IMR-90 (cell line): ENCODE measurements at regions not wholly inside any gene's neighbourhood (a gene's known extent, or its start where the extent isn't known, plus 50 kb on each side); places are given as distances from the start of the nearest gene placed in this dataset.

Source experiments
- ATAC-seq: fragments of 200-7000 bp; cut with Tn5 transposase; 2 replicates; pipeline ENCODE4 v1.9.1; 2020; ENCODE audit warnings: low read depth, mild to moderate bottlenecking, moderate library complexity
- BruUV-seq: library from RNA; stranded (reverse); fragments of 400-500 nt; replicated peaks from 2 replicates; lab custom pipeline; 2021; lab: Mats Ljungman, UMichigan
- CTCF ChIA-PET: fragments of 300-600 bp; formaldehyde crosslinking; extraction: SDS; loops from one replicate; lab custom pipeline; 2021; ENCODE audit warnings: antibody characterized with exemption; lab: Yijun Ruan, JAX
- POLR2A ChIA-PET: fragments of 300-600 bp; sonication (Branson Sonifier 250); formaldehyde crosslinking; loops from one replicate; lab custom pipeline; 2022; ENCODE audit warnings: antibody characterized with exemption; ENCODE audit not compliant: unreplicated experiment; lab: Charles Lee
- DNase-seq: peaks from one replicate; pipeline ENCODE4 v3.0.0; 2013
- H2AFZ ChIP-seq: replicated peaks from 2 replicates; pipeline ENCODE3; 2013; ENCODE audit warnings: low read length, mild to moderate bottlenecking; ENCODE audit not compliant: poor library complexity
- H2AK5ac ChIP-seq: 2 replicates; pipeline ENCODE4 v1.6.1; 2013; ENCODE audit warnings: low read depth, low read length, inconsistent platforms
- H2AK9ac ChIP-seq: replicated peaks from 2 replicates; pipeline ENCODE3; 2013; ENCODE audit warnings: mild to moderate bottlenecking, low read depth, low read length, moderate library complexity; ENCODE audit not compliant: poor library complexity
- H2BK120ac ChIP-seq: 2 replicates; pipeline ENCODE4 v1.6.1; 2013; ENCODE audit warnings: low read depth, low read length, inconsistent platforms
- H2BK15ac ChIP-seq: 3 replicates; pipeline ENCODE4 v1.6.1; 2013; ENCODE audit warnings: low read depth, low read length, inconsistent platforms
- H2BK20ac ChIP-seq: 2 replicates; pipeline ENCODE4 v1.6.1; 2013; ENCODE audit warnings: low read depth, mild to moderate bottlenecking, inconsistent platforms, low read length, moderate library complexity
- H2BK5ac ChIP-seq: 2 replicates; pipeline ENCODE4 v1.6.1; 2013; ENCODE audit warnings: mild to moderate bottlenecking, low read depth, low read length, inconsistent platforms; ENCODE audit not compliant: poor library complexity, severe bottlenecking
- H3K14ac ChIP-seq: replicated peaks from 2 replicates; pipeline ENCODE4 v1.6.1; 2013; ENCODE audit warnings: low read depth, low read length, inconsistent platforms
- H3K18ac ChIP-seq: 2 replicates; pipeline ENCODE4 v1.6.1; 2013; ENCODE audit warnings: low read depth, low read length, control low read depth
- H3K23ac ChIP-seq: 2 replicates; pipeline ENCODE4 v1.6.1; 2013; ENCODE audit warnings: low read depth, low read length, inconsistent platforms
- H3K27ac ChIP-seq: 2 replicates; pipeline ENCODE4 v1.5.1; 2013; ENCODE audit warnings: mild to moderate bottlenecking, control low read depth, low read length; ENCODE audit not compliant: insufficient read depth
- H3K27me3 ChIP-seq: 2 replicates; pipeline ENCODE4 v1.6.1; 2013; ENCODE audit warnings: low read length; ENCODE audit not compliant: control insufficient read depth, insufficient read depth
- H3K36me3 ChIP-seq: 2 replicates; pipeline ENCODE4 v1.6.1; 2013; ENCODE audit warnings: low read length, mixed read lengths; ENCODE audit not compliant: control insufficient read depth, insufficient read depth
- H3K4ac ChIP-seq: 2 replicates; pipeline ENCODE4 v1.6.1; 2013; ENCODE audit warnings: low read depth, low read length, inconsistent platforms
- H3K4me1 ChIP-seq: 2 replicates; pipeline ENCODE4 v1.6.1; 2013; ENCODE audit warnings: low read length, mixed read lengths; ENCODE audit not compliant: control insufficient read depth, insufficient read depth
- H3K4me2 ChIP-seq: 2 replicates; pipeline ENCODE4 v1.6.1; 2013; ENCODE audit warnings: low read depth, mild to moderate bottlenecking, control low read depth, low read length, moderate library complexity
- H3K4me3 ChIP-seq: 2 replicates; pipeline ENCODE4 v1.5.1; 2013; ENCODE audit warnings: low read depth, mild to moderate bottlenecking, control low read depth, low read length, moderate library complexity; ENCODE audit not compliant: insufficient read depth
- H3K56ac ChIP-seq: 2 replicates; pipeline ENCODE4 v1.6.1; 2013; ENCODE audit warnings: low read length, inconsistent platforms; ENCODE audit not compliant: insufficient read depth; ENCODE audit errors: extremely low read depth
- H3K79me1 ChIP-seq, 2 experiments: 2 replicates each; pipeline ENCODE4 v1.6.1; 2013; ENCODE audit warnings: low read length in 2 of 2, inconsistent platforms in 1 of 2, low read depth in 1 of 2
- H3K9ac ChIP-seq: 2 replicates; pipeline ENCODE4 v1.6.1; 2013; ENCODE audit warnings: low read depth, low read length, control low read depth
- H3K9me1 ChIP-seq: 2 replicates; pipeline ENCODE4 v1.6.1; 2013; ENCODE audit warnings: low read length, inconsistent platforms; ENCODE audit not compliant: insufficient read depth
- H3K9me3 ChIP-seq: 2 replicates; pipeline ENCODE4 v1.6.1; 2013; ENCODE audit warnings: low read length; ENCODE audit not compliant: control insufficient read depth, insufficient read depth
- H4K20me1 ChIP-seq: 2 replicates; pipeline ENCODE4 v1.6.1; 2013; ENCODE audit warnings: low read length, inconsistent platforms; ENCODE audit not compliant: insufficient read depth
- H4K5ac ChIP-seq: 2 replicates; pipeline ENCODE4 v1.6.1; 2013; ENCODE audit warnings: mild to moderate bottlenecking, low read depth, low read length, control low read depth
- H4K8ac ChIP-seq, 2 experiments: 2 replicates each; pipeline ENCODE4 v1.6.1; 2013; ENCODE audit warnings: low read depth in 2 of 2, low read length in 2 of 2, control low read depth in 1 of 2, inconsistent platforms in 1 of 2
- H4K91ac ChIP-seq: 2 replicates; pipeline ENCODE4 v1.6.1; 2013; ENCODE audit warnings: low read depth, low read length, inconsistent platforms; ENCODE audit not compliant: insufficient read depth
- BHLHE40 ChIP-seq: fragments of 150-350 bp; IDR thresholded peaks from 2 replicates; pipeline ENCODE4 v1.6.1; 2016; ENCODE audit warnings: mild to moderate bottlenecking, low read depth, low read length
- CEBPB ChIP-seq: IDR thresholded peaks from 2 replicates; pipeline ENCODE4 v1.6.1; 2012; ENCODE audit warnings: low read depth, low read length, improper control_type of control experiment
- CTCF ChIP-seq: conservative IDR thresholded peaks from 2 replicates; pipeline ENCODE4 v1.5.1; 2012; ENCODE audit warnings: mild to moderate bottlenecking, low read depth, low read length, improper control_type of control experiment
- ELK1 ChIP-seq: fragments of 150-350 bp; IDR thresholded peaks from 2 replicates; pipeline ENCODE4 v1.6.1; 2016; ENCODE audit warnings: low read depth, mild to moderate bottlenecking, low read length, moderate library complexity, borderline replicate concordance
- FOS ChIP-seq: fragments of 150-350 bp; IDR thresholded peaks from 2 replicates; pipeline ENCODE4 v1.6.1; 2016; ENCODE audit warnings: low read depth, low read length
- MAFK ChIP-seq: IDR thresholded peaks from 2 replicates; pipeline ENCODE4 v1.6.1; 2012; ENCODE audit warnings: low read depth, low read length, improper control_type of control experiment
- MAZ ChIP-seq: IDR thresholded peaks from 2 replicates; pipeline ENCODE4 v1.6.1; 2012; ENCODE audit warnings: low read depth, mild to moderate bottlenecking, low read length, improper control_type of control experiment, moderate library complexity, borderline replicate concordance
- MXI1 ChIP-seq: IDR thresholded peaks from 2 replicates; pipeline ENCODE4 v1.6.1; 2012; ENCODE audit warnings: low read depth, mild to moderate bottlenecking, low read length, moderate library complexity, borderline replicate concordance
- POLR2A ChIP-seq: IDR thresholded peaks from 2 replicates; pipeline ENCODE4 v1.6.1; 2012; ENCODE audit warnings: mild to moderate bottlenecking, low read depth, low read length
- RAD21 ChIP-seq: IDR thresholded peaks from 2 replicates; pipeline ENCODE4 v1.6.1; 2012; ENCODE audit warnings: low read length, improper control_type of control experiment
- RCOR1 ChIP-seq: IDR thresholded peaks from 2 replicates; pipeline ENCODE4 v1.6.1; 2012; ENCODE audit warnings: mild to moderate bottlenecking, low read length, improper control_type of control experiment; ENCODE audit not compliant: insufficient replicate concordance
- RFX5 ChIP-seq: IDR thresholded peaks from 2 replicates; pipeline ENCODE4 v1.8.0; 2012; ENCODE audit warnings: low read depth, mild to moderate bottlenecking, low read length, moderate library complexity
- SMC3 ChIP-seq: fragments of 150-350 bp; IDR thresholded peaks from 2 replicates; pipeline ENCODE4 v1.6.1; 2016; ENCODE audit warnings: low read depth, mild to moderate bottlenecking, antibody characterized with exemption, low read length, moderate library complexity
- USF2 ChIP-seq: fragments of 150-350 bp; IDR thresholded peaks from 2 replicates; pipeline ENCODE4 v1.6.1; 2017; ENCODE audit warnings: mild to moderate bottlenecking, antibody characterized with exemption, low read length, low read depth
- dilution Hi-C: fragments of 300-500 bp; cut with HindIII; formaldehyde crosslinking; loops from one replicate; pipeline ENCODE4 v1.14.3; 2018; ENCODE audit warnings: low sequenced_read_pairs; ENCODE audit not compliant: unreplicated experiment
- in situ Hi-C: fragments of 300-500 bp; cut with MboI; formaldehyde crosslinking; loops from 3 replicates; pipeline ENCODE4 v1.14.3; 2019; ENCODE audit warnings: low sequenced_read_pairs, inconsistent platforms, mixed read lengths
- intact Hi-C: fragments of 100-400 bp; cut with micrococcal nuclease; formaldehyde crosslinking; loops from 2 replicates; pipeline ENCODE4 v1.10.0; 2022

- no peaks in the 10 kb centered on the region for H3K36me3 ChIP-seq
- no peak for DNase-seq
- no peak overlapping the region for H3K4me3 ChIP-seq
- dilution Hi-C loops (no loop called here), in situ Hi-C loops (no loop called here), intact Hi-C loops (no loop called here)
- H2BK15ac ChIP-seq, result no peak overlapping the region
- no peak for ATAC-seq
- no peak overlapping the region for H4K91ac ChIP-seq
- no peaks in the 10 kb centered on the region for H3K9me3 ChIP-seq
- H2BK20ac ChIP-seq, result no peak overlapping the region
- no TSS peak for BruUV-seq
- no peak overlapping the region for H2BK5ac ChIP-seq
- ChIA-PET CTCF (no interaction called here), POLR2A (no interaction called here)
- H2AFZ ChIP-seq, result no peak overlapping the region
- H3K4me1 ChIP-seq, result peaks cover 2% of the 10 kb centered on the region
- H2AK9ac ChIP-seq, result no peak overlapping the region
- H3K9me1 ChIP-seq, result no peaks in the 10 kb centered on the region
- H2AK5ac ChIP-seq, result no peak overlapping the region
- H4K8ac ChIP-seq, result no peak overlapping the region
- no peak overlapping the region for H3K56ac ChIP-seq
- H3K14ac ChIP-seq, result no peak overlapping the region
- no peak overlapping the region for H3K4me2 ChIP-seq
- no peaks in the 10 kb centered on the region for H3K79me1 ChIP-seq
- H4K5ac ChIP-seq, result no peak overlapping the region
- H3K27ac ChIP-seq, result no peak overlapping the region
- H2BK120ac ChIP-seq, result no peak overlapping the region
- no peak overlapping the region for H3K18ac ChIP-seq
- no peak overlapping the region for H3K23ac ChIP-seq
- H3K4ac ChIP-seq, result no peak overlapping the region
- H3K27me3 ChIP-seq, result no peaks in the 10 kb centered on the region
- H3K9ac ChIP-seq, result no peak overlapping the region
- no peaks in the 10 kb centered on the region for H4K20me1 ChIP-seq
- TF ChIP-seq BHLHE40 (no peak), CEBPB (no peak), MAFK (no peak), SMC3 (no peak), RCOR1 (no peak), ELK1 (no peak), CTCF (no peak), USF2 (no peak), MXI1 (no peak), MAZ (no peak), RFX5 (no peak), RAD21 (no peak), FOS (no peak), POLR2A (no peak)
Observed at GRCh38 chr1:218556016-218556415, 210.9 kb downstream of the TGFB2 start.
